ENCODE measurements at regions not wholly inside any gene's neighbourhood (a gene's known extent, or its start where the extent isn't known, plus 50 kb on each side); places are given as distances from the start of the nearest gene placed in this dataset.

GRCh38 chr5:4553130-4553529, 587.0 kb upstream of the ADAMTS16 start:
- no peak overlapping the region for H3K4me3 ChIP-seq (ENCODE audit: low read depth, low read length)
- no peak overlapping the region for H3K9ac ChIP-seq
- no peak overlapping the region for H2AFZ ChIP-seq
- no peaks in the 10 kb centered on the region for H3K36me3 ChIP-seq (ENCODE audit: control insufficient read depth, insufficient read depth, low read length)
- H3K27me3 ChIP-seq (ENCODE audit: control insufficient read depth, insufficient read depth, low read length) = no peaks in the 10 kb centered on the region
- H3K79me2 ChIP-seq = no peaks in the 10 kb centered on the region
- TF ChIP-seq CTCF (IDR thresholded peaks at IDR 0.05) = no peak
- H3K9me3 ChIP-seq (ENCODE audit: control insufficient read depth, low read length) = no peaks in the 10 kb centered on the region
- H3K4me1 ChIP-seq = no peaks in the 10 kb centered on the region
- H3K27ac ChIP-seq = no peak overlapping the region
- H3K4me2 ChIP-seq (ENCODE audit: low read length) = no peak overlapping the region

- Histone ChIP-seq H3K4me3 (ENCODE audit: low read depth, low read length) (no peak overlapping the region), H3K79me2 (no peaks in the 10 kb centered on the region), H2AFZ (no peak overlapping the region), H3K4me2 (ENCODE audit: low read length) (no peak overlapping the region), H3K36me3 (ENCODE audit: control insufficient read depth, insufficient read depth, low read length) (no peaks in the 10 kb centered on the region), H3K9me3 (ENCODE audit: control insufficient read depth, low read length) (no peaks in the 10 kb centered on the region), H3K4me1 (no peaks in the 10 kb centered on the region), H3K27ac (no peak overlapping the region), H3K9ac (no peak overlapping the region), H3K27me3 (ENCODE audit: control insufficient read depth, insufficient read depth, low read length) (no peaks in the 10 kb centered on the region)
- TF ChIP-seq CTCF (IDR thresholded peaks at IDR 0.05) = no peak
These were observed 586.2 kb upstream of the ADAMTS16 start for GRCh38 chr5:4553978-4554377.

DNA sequence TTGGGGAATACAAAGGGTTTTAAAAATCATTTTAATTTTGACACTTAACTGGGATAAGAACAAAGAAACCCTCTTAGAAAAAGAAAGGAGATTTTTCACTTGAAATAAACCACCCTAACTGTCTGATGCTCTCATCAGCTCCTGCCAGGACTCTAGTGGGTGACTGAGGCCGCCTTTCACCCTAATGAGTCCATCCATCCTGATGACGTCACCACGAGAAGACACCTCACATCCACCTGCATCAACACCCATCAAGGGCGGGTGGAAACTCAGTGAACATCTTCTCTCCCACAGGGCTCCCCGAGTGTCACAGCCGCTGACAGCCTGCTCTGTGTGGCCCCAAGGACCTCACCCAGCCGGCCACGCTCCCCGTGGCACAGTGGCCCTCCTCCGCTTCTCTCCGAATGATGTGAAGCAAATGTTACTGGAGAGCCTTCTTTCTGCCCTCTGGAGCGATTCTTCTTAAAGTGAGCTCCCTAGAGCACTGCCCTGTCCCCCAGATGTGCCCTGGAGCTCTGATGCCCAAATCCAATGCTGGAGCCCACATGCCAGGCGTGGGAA, 584.3 kb upstream of the ADAMTS16 start:
- Histone ChIP-seq H3K4me2 (ENCODE audit: low read length) (no peak overlapping the region), H3K9ac (no peak overlapping the region), H3K4me3 (ENCODE audit: low read depth, low read length) (no peak overlapping the region), H3K4me1 (no peaks in the 10 kb centered on the region), H3K27me3 (ENCODE audit: control insufficient read depth, insufficient read depth, low read length) (no peaks in the 10 kb centered on the region), H3K9me3 (ENCODE audit: control insufficient read depth, low read length) (no peaks in the 10 kb centered on the region), H3K27ac (no peak overlapping the region), H2AFZ (no peak overlapping the region), H3K36me3 (ENCODE audit: control insufficient read depth, insufficient read depth, low read length) (no peaks in the 10 kb centered on the region), H3K79me2 (no peaks in the 10 kb centered on the region)
- TF ChIP-seq CTCF (IDR thresholded peaks at IDR 0.05) = no peak

- Histone ChIP-seq H3K9me3 (ENCODE audit: control insufficient read depth, low read length) (no peaks in the 10 kb centered on the region), H2AFZ (no peak overlapping the region), H3K4me2 (ENCODE audit: low read length) (no peak overlapping the region), H3K4me1 (no peaks in the 10 kb centered on the region), H3K4me3 (ENCODE audit: low read depth, low read length) (no peak overlapping the region), H3K79me2 (no peaks in the 10 kb centered on the region), H3K27ac (no peak overlapping the region), H3K9ac (no peak overlapping the region), H3K36me3 (ENCODE audit: control insufficient read depth, insufficient read depth, low read length) (no peaks in the 10 kb centered on the region), H3K27me3 (ENCODE audit: control insufficient read depth, insufficient read depth, low read length) (no peaks in the 10 kb centered on the region)
- no peak for TF ChIP-seq CTCF (IDR thresholded peaks at IDR 0.05)
These were observed 578.7 kb upstream of the ADAMTS16 start for GRCh38 chr5:4561403-4561802.

DNA sequence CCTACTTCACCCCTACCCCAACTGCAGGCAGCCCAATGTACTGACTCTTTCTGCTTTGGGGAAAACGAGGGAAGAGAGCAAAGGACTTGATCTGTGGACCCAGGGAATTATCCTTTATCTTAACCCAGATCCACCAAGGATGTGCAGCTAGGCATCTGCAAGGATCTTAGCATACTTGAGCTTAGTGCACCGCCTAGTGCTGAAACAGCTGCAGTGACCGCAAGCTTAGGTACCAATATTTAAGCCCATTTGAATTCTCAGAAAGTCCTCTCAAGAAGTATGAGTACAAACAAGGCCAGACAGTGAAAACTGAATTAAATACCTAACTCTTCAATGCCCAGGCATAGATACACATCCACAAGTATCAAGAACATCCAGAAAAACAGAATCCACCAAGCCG, 576.7 kb upstream of the ADAMTS16 start:
- Histone ChIP-seq H3K36me3 (ENCODE audit: control insufficient read depth, insufficient read depth, low read length) (no peaks in the 10 kb centered on the region), H3K27ac (no peak overlapping the region), H3K9ac (no peak overlapping the region), H2AFZ (no peak overlapping the region), H3K4me1 (no peaks in the 10 kb centered on the region), H3K79me2 (no peaks in the 10 kb centered on the region), H3K4me2 (ENCODE audit: low read length) (no peak overlapping the region), H3K4me3 (ENCODE audit: low read depth, low read length) (no peak overlapping the region), H3K27me3 (ENCODE audit: control insufficient read depth, insufficient read depth, low read length) (no peaks in the 10 kb centered on the region), H3K9me3 (ENCODE audit: control insufficient read depth, low read length) (no peaks in the 10 kb centered on the region)
- TF ChIP-seq CTCF (IDR thresholded peaks at IDR 0.05) = no peak
